GM18867 (cell line): ENCODE measurements at regions not wholly inside any gene's neighbourhood (a gene's known extent, or its start where the extent isn't known, plus 50 kb on each side); places are given as distances from the start of the nearest gene placed in this dataset.

Source experiments
- ATAC-seq: cut with Tn5 transposase; IDR thresholded peaks from one replicate; pipeline ENCODE4 v1.9.1; 2021; ENCODE audit warnings: mild to moderate bottlenecking, moderate library complexity; ENCODE audit not compliant: unreplicated experiment

GRCh38 chr18:45518311-45519155 is 96.7 kb upstream of the SLC14A2 start:
- no peak for ATAC-seq

- ATAC-seq = no peak
These were observed 95.6 kb upstream of the SLC14A2 start for GRCh38 chr18:45519411-45520280.

- no peak for ATAC-seq
These were observed 94.1 kb upstream of the SLC14A2 start for GRCh38 chr18:45521136-45521535.

GRCh38 chr18:45521777-45522176 is 93.5 kb upstream of the SLC14A2 start:
- ATAC-seq = no peak

- no peak for ATAC-seq
These were observed 92.9 kb upstream of the SLC14A2 start for GRCh38 chr18:45522371-45522770.

- no peak for ATAC-seq
These were observed 90.0 kb upstream of the SLC14A2 start for GRCh38 chr18:45525301-45525700.

- no peak for ATAC-seq
These were observed 89.0 kb upstream of the SLC14A2 start for GRCh38 chr18:45526114-45526841.

- ATAC-seq = no peak
These were observed 87.4 kb upstream of the SLC14A2 start for GRCh38 chr18:45527891-45528290.

GRCh38 chr18:45528712-45529336 is 86.5 kb upstream of the SLC14A2 start:
- ATAC-seq = no peak

- no peak for ATAC-seq
These were observed 76.8 kb upstream of the SLC14A2 start for GRCh38 chr18:45538444-45538843.

GRCh38 chr18:45539491-45539891 is 75.8 kb upstream of the SLC14A2 start:
- no peak for ATAC-seq

- no peak for ATAC-seq
These were observed 75.2 kb upstream of the SLC14A2 start for GRCh38 chr18:45540125-45540524.

GRCh38 chr18:45541421-45541820 is 73.9 kb upstream of the SLC14A2 start:
- ATAC-seq = no peak

- ATAC-seq = no peak
These were observed 73.2 kb upstream of the SLC14A2 start for GRCh38 chr18:45542043-45542442.

GRCh38 chr18:45547910-45548309 is 67.4 kb upstream of the SLC14A2 start:
- no peak for ATAC-seq

- ATAC-seq = no peak
These were observed 66.7 kb upstream of the SLC14A2 start for GRCh38 chr18:45548614-45549013.

GRCh38 chr18:45549290-45549689 is 66.0 kb upstream of the SLC14A2 start:
- no peak for ATAC-seq

- ATAC-seq = no peak
These were observed 64.0 kb upstream of the SLC14A2 start for GRCh38 chr18:45551142-45551815.

GRCh38 chr18:45553723-45554388 is 61.4 kb upstream of the SLC14A2 start:
- ATAC-seq = no peak

- ATAC-seq = no peak
These were observed 60.9 kb upstream of the SLC14A2 start for GRCh38 chr18:45554389-45554737.
